HepG2 (cell line): ENCODE measurements at regions not wholly inside any gene's neighbourhood (a gene's known extent, or its start where the extent isn't known, plus 50 kb on each side); places are given as distances from the start of the nearest gene placed in this dataset.

ENCODE experiments used
- ATF7 ChIP-seq, 2 experiments: fragments of 450-650 bp in 1 of 2; sonication (generic) in 1 of 2; formaldehyde crosslinking in 1 of 2; IDR thresholded peaks; 2 replicates each; pipeline versions ENCODE4 v1.4.0 to v1.6.1; 2016 to 2020; ENCODE audit warnings: antibody characterized with exemption in 1 of 2, mild to moderate bottlenecking in 1 of 2, missing genetic modification reagents in 1 of 2
- CEBPZ ChIP-seq: IDR thresholded peaks from 2 replicates; pipeline ENCODE4 v1.6.1; 2012; ENCODE audit warnings: low read length, improper control_type of control experiment
- CTCF ChIP-seq: sonication (generic); formaldehyde crosslinking; IDR thresholded peaks from 2 replicates; pipeline ENCODE4 v1.5.0; 2020; ENCODE audit warnings: mild to moderate bottlenecking, missing genetic modification reagents, moderate library complexity
- FOXJ3 ChIP-seq: sonication (generic); formaldehyde crosslinking; IDR thresholded peaks from 2 replicates; pipeline ENCODE4 v1.4.0; 2020; ENCODE audit warnings: missing genetic modification reagents, mild to moderate bottlenecking, borderline replicate concordance
- GPBP1L1 ChIP-seq: sonication (generic); formaldehyde crosslinking; IDR thresholded peaks from 2 replicates; pipeline ENCODE4 v1.5.0; 2020; ENCODE audit warnings: mild to moderate bottlenecking, missing genetic modification reagents
- MYC ChIP-seq: sonication (generic); formaldehyde crosslinking; IDR thresholded peaks from 2 replicates; pipeline ENCODE4 v1.9.0; 2021; ENCODE audit warnings: missing genetic modification reagents, borderline replicate concordance
- THAP9 ChIP-seq: sonication (generic); formaldehyde crosslinking; IDR thresholded peaks from 2 replicates; pipeline ENCODE4; 2020; ENCODE audit warnings: missing genetic modification reagents, mild to moderate bottlenecking, borderline replicate concordance
- ZBTB1 ChIP-seq: sonication (generic); formaldehyde crosslinking; IDR thresholded peaks from 2 replicates; pipeline ENCODE4 v1.4.0; 2020; ENCODE audit warnings: missing genetic modification reagents, borderline replicate concordance
- ZKSCAN8 ChIP-seq: IDR thresholded peaks from 2 replicates; pipeline ENCODE4 v1.6.1; 2016; ENCODE audit warnings: borderline replicate concordance, missing genetic modification reagents, missing compliant biosample characterization
- ZNF431 ChIP-seq: sonication (generic); formaldehyde crosslinking; IDR thresholded peaks from 2 replicates; pipeline ENCODE4 v1.9.0; 2022; ENCODE audit warnings: missing genetic modification reagents, low read depth, mild to moderate bottlenecking, borderline replicate concordance
- ZNF747 ChIP-seq: sonication (generic); formaldehyde crosslinking; IDR thresholded peaks from 2 replicates; pipeline ENCODE4 v1.8.1; 2023; ENCODE audit warnings: missing genetic modification reagents, mild to moderate bottlenecking, borderline replicate concordance
- ZNF784 ChIP-seq: sonication (generic); formaldehyde crosslinking; IDR thresholded peaks from 2 replicates; pipeline ENCODE4 v1.5.1; 2020; ENCODE audit warnings: missing genetic modification reagents, mild to moderate bottlenecking, borderline replicate concordance

GRCh38 chr3:159233734-159234133 lies 431.9 kb downstream of the MFSD1 start:
- TF ChIP-seq ZKSCAN8 (CRISPR knock-in tag) (no peak), ZNF747 (no peak), ZNF431 (CRISPR knock-in tag) (no peak), CEBPZ (no peak), ZBTB1 (CRISPR knock-in tag) (no peak), ATF7 (IDR thresholded peaks at IDR 0.05) (no peak), ATF7 (CRISPR knock-in tag; IDR thresholded peaks at IDR 0.05) (no peak), FOXJ3 (no peak), MYC (CRISPR knock-in tag) (no peak), THAP9 (CRISPR knock-in tag) (no peak), GPBP1L1 (no peak), ZNF784 (no peak), CTCF (CRISPR knock-in tag) (no peak)
